ENCODE measurements at regions not wholly inside any gene's neighbourhood (a gene's known extent, or its start where the extent isn't known, plus 50 kb on each side); places are given as distances from the start of the nearest gene placed in this dataset.
"Not testable (repeated sequence)": the region's sequence is repeated elsewhere in the genome, so short reads cannot be mapped to it uniquely, and the experiment has no call there.

DNA sequence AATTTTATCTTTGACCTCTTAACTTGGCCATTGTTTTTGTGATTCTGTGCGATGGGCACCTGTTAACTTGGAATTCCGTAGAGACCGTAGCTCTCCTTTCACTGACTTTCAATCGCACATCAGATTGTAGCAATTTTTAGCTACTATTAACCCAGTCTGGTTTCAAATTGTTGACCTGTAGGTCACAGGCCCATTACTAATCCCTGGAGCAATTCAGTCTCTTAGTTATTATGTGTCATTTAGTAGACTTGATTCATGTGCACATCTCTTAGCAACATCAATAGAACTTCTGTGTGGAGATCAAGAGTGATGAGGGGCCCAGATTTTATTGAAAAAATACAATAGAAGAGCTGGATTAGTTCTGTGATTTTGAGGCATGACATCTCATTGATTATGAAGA lies 549.6 kb upstream of the SLC10A2 start:
- no peak for DNase-seq

GRCh38 chr13:103614761-103615160 lies 548.5 kb upstream of the SLC10A2 start:
- DNase-seq, result no peak

- no peak for DNase-seq
Measured at GRCh38 chr13:103607995-103608394, 541.8 kb upstream of the SLC10A2 start.

GRCh38 chr13:103605546-103606326 lies 539.5 kb upstream of the SLC10A2 start:
- DNase-seq, result no peak

DNA sequence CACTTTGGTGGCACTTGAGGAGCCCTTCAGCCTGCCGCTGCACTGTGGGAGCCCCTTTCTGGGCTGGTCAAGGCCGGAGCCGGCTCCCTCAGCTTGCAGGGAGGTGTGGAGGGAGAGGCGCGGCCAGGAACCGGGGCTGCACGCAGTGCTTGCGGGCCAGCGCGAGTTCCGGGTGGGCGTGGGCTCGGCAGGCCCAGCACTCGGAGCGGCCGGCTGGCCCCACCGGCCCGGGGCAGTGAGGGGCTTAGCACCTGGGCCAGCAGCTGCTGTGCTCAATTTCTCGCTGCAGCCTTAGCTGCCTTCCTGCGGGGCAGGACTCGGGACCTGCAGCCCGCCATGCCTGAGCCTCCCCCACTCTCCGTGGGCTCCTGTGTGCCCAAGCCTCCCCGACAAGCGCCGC lies 533.7 kb upstream of the SLC10A2 start:
- DNase-seq, result not testable (repeated sequence)

- DNase-seq, result no peak
Measured at GRCh38 chr13:103598671-103599070, 532.5 kb upstream of the SLC10A2 start.

GRCh38 chr13:103573446-103573845 lies 507.2 kb upstream of the SLC10A2 start:
- DNase-seq, result peak; percentile 2

DNA sequence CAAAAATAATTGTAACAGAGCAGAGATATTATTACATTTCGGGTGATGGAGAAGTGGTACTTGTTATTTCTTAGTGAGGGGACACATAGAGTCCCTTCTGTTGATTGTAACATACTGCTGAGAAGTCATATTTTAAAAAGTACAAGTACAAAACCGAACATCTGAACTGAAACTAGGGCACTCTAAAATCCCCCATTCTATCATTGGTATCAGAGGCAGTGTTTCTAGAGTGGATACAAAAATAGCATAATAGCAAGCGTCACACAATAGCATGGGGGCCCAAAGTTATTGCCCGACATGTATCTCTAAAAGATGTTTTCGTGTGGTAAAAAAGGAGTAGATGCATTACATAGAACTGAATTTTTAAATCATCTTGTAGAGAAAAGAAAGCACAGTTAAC lies 502.1 kb upstream of the SLC10A2 start:
- no peak for DNase-seq

DNA sequence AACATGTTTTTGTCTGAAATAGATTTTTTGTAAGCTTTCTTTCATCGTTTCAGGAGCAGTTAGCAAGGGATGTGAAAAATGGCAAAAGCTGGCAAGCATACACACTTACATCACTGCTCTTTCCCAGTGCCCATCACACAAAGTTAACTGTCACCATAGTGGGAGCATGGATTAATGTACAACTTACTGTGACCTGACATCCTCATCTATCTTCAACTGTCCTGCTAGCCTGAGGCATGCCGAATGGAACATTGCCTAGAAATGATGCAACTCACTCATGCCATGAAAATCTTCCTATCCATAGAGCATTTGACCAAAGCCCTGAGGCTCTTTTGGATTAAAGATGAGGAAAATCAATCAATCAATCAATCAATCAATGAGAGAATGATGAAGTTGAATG lies 491.7 kb upstream of the SLC10A2 start:
- DNase-seq, result no peak

DNA sequence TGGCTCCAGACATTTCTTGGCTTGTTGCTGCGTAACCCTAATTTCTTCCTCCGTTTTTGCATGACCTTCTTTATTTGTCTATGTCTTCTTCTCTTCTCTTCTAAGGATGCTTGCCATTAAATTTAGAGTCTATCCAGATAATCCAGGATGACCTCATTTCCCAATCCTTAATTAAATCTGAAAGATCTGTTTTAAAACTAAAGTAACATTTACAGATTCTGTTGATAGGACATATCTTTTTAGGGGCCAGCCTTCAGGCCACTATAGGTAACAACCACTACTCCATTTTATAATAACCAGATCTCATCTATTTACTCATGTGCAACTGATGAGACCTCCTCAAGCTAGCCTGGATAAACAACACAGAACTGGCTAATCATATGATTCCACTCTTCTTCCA lies 490.5 kb upstream of the SLC10A2 start:
- no peak for DNase-seq

DNA sequence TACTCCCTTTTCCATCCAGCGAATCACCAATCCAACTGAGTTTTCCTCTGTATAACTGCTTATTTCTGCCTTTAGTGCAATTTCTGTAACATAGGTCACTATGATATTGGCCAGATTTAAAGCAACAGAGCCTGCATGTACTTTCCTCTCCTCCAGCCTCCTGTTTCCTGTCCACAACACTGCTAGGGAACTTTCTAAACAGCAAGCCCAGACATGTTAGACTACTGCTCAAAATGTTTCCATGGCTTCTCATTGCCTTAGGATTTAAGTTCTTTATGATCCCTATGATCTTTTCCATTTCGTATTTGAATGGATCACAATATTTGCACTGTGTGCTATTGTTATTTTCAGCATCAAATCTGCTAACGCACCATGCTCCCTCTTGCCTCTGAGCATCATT lies 481.7 kb upstream of the SLC10A2 start:
- no peak for DNase-seq

GRCh38 chr13:103546271-103546670 lies 480.1 kb upstream of the SLC10A2 start:
- no peak for DNase-seq

DNA sequence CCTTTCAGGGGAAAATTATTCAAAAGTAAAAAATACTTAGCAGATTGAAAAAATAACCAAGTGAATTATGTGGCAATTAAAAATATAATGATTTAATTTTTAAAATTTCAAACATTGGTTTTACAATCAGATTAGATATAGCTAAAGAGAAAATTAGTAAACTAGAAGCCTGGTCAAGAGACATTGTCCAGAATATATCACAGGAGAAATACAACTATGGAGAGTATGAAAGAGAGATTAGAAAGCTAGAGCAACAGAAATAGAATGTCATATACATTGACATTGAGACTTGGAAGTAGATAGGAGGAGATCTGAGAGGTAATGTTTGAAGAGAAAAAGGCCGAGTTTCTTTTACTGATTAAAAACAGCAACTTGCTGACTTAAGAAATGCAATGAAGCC lies 476.4 kb upstream of the SLC10A2 start:
- no peak for DNase-seq

DNA sequence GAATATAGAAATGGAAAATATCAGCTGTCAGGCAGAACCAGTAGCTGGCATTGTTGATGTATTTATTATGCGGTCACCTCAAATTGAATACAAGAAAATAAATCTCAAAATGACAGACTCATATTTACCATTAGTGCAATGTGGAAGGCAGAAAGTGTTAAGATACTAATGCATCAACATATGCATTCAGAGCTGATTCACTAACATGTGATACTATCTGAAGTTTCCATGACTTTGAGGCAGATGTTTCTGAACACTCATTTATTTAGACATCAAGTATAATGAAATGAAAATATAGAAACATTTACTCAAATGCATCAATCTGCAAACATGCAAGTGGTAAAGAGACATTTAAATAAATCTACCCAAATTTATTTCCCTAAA lies 474.2 kb upstream of the SLC10A2 start:
- DNase-seq, result no peak

DNA sequence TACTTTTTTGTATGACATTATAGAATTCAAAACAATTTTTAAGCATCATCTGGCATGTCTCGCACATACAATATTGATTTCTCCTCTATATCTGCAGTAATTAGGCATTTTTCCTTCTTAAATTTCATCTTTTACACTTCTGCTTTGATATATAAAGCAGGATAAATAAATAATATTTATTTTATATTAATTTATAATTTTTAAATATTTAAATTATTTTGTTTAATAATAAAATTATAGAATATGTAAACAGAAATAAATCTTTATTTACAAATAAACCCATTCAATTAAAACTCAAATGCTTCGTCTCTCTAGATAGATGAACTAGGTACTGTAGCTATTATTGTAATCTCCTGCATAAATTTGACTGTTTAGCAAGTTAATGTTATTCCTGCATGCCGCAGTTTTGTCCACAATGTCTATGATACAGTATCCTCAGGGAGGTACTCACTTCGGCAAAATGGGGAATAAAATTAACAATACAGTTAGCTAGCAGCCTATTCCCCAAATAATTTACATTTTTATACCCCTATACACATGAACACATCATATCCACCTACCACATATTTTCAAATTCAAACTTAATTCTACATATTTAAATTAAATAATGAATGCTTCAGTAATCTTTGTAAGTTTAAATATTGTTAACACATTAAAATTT lies 473.6 kb upstream of the SLC10A2 start:
- no peak for DNase-seq

- peak; percentile 0 for DNase-seq
Measured at GRCh38 chr13:103539265-103539664, 473.0 kb upstream of the SLC10A2 start.

- DNase-seq, result no peak
Measured at GRCh38 chr13:103537616-103538015, 471.4 kb upstream of the SLC10A2 start.

DNA sequence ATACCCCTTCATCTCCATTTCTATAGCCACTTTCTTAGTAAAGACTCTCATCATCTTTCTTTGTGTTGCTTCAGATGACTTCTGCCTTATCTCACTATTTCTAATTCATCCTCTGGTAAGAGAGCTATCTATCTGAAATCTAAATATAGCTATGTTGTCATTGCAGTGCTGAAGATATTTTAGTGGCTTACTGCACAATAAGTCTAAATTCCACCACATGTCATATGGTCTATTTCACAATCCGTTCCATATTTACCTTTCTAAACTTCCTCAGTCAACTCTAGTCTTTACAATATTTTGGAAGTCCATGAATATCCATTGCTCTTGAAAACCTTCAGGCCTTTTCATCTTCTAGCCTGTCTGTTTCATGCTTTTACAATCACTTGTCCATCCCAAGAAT lies 465.1 kb upstream of the SLC10A2 start:
- no peak for DNase-seq

DNA sequence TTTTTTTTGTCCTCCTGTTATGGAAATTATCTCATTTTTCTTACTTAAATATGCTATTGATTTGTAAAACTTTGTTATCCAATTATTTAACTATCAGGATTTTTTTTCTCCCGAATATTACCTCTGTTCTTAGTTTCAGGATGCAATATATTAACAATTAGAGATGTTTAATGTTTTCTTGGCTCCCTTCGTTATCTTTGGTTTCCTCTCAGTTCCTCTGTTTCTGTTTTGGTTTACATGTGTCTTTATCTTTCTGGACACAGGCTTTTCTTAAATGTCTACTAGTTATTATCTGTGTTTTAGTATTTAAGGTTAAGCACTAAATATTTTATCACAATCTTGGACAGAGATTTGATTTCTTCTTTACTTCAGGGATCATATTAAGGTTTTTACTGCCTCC lies 462.2 kb upstream of the SLC10A2 start:
- DNase-seq, result no peak

DNA sequence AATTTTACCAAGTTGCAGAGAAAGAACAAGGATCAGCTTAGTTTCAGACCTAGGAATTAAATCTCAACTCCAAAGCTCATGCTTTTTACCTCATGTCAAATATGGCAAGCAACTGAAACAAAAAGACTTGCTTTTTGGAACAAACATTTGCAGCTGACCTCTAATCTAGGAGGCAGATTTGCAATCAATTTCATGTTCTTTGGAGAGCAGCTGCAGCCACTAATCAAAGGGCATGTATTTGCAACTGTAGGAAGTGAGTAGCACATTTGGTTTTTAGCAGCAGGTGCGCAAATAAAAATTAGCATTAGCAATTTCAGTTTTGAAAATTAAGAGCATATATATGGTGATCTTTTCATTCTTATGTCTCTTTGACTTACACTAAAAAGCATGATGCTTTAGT lies 459.3 kb upstream of the SLC10A2 start:
- DNase-seq, result no peak

DNA sequence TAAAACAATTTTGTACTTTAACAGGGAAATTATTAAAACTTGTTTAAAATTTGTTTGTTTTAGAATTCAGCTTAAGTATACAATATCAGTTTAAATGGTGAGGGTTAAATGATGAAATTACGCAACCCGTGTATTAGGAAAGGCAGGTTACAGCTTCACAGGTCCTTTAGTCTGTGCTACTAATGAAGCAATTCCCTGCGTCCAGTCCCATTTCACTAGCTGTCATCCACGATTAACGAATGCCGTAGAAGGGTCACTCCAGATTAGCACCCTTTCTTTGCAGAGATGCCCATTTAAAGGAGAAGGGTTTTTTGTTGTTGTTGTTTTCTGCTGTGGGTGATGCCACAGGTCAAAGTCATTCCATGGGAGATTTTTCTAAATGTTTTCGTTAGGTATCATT lies 457.6 kb upstream of the SLC10A2 start:
- no peak for DNase-seq

GRCh38 chr13:103521532-103521931 lies 455.3 kb upstream of the SLC10A2 start:
- DNase-seq, result no peak

DNA sequence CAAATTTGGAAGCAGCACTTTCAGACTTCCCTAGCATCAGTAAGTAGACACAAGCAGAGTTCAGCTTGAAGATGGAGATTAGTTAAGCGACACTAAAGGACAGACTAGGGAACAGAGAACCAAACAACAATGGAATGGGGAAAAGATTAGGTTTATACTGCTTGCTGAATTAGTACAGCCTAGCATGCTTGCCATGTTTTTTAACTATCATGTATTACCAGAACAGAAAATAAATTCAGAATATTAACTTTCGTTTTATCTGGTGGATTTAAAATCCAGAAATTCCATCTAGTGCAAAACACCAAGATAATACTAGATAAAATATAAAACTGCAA lies 451.5 kb upstream of the SLC10A2 start:
- no peak for DNase-seq

DNA sequence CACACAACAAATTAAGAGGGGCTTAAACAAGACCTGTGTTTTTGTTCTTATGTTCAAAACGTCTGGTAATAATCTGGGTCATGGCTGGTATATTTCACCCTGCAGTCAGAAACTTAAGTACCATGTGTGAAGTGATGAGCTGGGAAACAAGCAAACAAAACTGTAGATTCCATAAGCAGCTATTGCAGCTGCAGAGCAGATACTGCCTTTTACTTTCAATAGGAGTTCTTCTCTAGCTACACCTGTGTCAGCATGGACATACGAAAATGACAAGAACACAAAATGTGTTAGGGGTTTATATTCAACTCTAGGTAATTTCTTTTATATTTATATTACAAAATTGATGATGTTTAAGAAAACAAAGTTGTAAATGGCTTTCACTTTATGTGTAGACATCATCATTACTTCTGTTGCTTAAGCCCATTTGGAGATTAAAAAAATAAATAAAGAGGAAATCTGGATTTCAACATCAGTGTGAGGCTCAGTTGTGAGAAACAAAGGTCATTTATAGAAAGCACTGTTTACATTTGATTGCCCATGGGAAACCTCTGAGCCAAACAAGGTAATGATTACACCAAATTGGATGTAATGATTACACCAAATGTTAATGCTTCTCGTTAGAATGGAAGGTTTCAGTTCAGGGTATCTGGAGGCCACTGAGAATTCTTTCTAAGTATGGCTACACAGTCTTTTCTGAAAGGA lies 451.0 kb upstream of the SLC10A2 start:
- no peak for DNase-seq

All from DMS53 (cell line).